RPMI8226 (cell line): ENCODE measurements at regions not wholly inside any gene's neighbourhood (a gene's known extent, or its start where the extent isn't known, plus 50 kb on each side); places are given as distances from the start of the nearest gene placed in this dataset.

Source experiments
- DNase-seq: peaks from one replicate; pipeline ENCODE4 v3.0.0-alpha.2; 2015

DNA sequence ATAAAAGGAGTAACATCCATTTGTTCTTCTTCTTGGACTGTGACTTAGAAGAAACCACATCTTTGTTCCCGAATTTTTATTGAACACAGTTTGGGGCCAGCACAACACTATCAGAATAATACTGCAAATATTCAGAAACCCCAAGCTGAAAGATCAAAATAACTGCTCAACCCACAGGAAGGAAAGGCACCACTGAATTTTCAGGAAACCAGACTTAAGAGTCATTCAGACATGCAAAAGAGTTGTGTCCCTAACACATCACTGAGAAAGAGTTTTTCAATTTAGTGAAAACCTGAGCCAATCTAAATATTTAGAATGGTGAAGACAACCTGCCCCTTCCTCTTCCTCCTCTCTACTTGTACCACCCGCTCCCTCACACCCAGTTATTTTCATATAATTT is 295.0 kb upstream of the RORA start:
- no peak for DNase-seq

DNA sequence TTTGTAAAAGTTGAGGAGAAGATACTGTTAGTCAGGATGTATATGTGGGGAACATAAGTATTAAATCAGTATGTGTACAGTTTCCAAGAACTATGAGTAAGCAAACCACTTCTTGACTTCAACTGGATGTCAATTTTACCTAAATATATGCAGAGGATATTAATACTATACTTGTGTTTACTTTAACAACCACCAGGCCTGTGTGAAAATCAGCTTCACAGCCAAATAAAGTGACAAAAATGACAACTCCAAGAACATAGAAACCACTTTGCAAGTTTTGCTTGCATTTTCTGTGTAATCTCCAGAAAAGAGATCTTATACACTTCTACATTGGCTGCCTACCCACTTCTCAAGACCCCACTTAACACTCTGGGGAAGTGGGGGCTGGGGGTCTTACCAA is 293.3 kb upstream of the RORA start:
- no peak for DNase-seq

DNA sequence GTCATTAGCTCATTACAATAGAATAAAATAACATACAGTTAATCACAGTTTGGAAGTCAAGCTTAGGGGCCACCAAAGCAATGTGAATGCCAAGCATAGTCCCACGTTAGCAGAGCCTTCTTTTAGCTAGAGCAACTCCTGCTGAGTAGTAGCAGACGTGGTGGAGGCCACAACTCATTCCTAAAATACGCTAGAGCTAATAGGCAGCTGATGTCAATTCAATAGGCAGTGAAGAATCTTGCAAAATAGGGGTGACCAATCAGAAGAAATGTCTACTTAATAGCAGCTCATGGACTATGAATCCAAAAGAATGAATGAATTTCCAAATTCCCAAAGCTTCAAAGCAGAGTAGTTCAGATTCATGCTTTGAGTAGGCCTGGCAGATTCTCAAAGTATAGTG is 292.9 kb upstream of the RORA start:
- DNase-seq, result no peak

DNA sequence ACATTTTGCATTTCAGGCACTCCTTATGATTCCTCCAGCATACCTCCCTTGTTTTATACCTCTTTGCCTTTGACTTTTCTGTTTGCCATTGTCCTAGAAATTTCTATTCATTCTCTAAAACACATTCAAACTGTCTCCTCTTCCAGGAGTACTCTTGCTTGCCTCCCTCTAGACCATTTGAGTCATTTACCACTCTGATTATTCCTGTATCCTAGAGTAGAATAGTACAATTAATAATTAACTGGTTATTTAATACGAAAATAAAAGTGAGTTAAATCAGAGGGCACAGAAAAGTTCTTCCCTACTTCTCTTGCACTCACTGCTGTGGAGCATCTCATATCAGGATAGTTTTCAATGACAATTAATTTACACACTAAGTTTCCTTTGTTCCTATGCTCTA is 290.2 kb upstream of the RORA start:
- DNase-seq, result no peak

DNA sequence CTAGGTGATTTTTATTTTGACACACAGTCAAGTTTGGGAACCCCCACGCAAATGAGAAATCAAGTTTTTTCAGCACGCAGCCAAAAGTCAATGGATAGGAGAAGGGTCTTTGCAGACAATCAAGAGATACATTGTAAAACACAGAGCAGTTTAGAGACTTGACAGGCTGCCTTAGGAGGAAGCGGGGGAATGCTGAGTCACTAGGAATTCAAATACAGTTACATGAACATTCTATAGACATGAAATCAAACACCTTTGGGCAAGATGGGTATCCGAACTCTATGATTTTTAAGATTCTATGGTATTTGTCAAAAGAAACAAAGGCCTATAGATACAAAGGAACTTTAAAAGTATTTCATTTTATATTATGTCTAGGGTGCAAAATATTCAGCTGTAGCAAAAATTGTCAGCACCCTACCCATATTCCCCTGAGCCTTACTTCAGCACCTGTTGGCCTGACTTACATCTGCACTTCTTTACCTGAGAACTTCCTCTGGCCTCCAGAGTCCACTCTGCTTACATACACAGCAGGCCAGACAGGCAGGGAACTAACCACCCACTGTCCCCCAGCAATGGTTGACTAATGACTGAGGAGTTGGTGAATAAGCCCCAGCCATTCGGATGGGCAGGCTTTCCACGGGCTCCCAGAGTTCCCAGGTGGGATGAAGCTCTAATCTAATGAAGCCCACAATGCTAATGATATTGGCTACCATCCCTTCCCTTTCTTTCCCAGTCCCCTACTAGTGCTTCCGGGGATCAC is 289.3 kb upstream of the RORA start:
- no peak for DNase-seq

DNA sequence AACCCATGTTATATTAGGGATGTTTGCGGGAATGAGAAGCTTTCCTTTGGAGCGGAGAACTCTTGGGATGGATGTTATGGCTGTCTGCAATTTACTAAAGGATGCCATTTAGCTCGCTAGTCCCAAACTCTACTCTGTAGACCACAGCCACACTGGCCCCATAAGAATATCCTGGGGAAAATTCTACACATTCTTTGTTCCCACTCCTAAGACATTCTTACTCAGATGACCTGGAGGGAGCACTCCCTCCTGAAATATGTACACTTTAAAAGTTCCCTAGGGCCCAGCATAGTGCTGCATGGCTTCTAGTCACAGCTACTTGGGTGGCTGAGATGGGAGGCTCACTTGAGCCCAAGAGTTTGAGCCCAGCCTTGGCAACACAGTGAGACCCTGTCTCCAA is 288.7 kb upstream of the RORA start:
- no peak for DNase-seq

DNA sequence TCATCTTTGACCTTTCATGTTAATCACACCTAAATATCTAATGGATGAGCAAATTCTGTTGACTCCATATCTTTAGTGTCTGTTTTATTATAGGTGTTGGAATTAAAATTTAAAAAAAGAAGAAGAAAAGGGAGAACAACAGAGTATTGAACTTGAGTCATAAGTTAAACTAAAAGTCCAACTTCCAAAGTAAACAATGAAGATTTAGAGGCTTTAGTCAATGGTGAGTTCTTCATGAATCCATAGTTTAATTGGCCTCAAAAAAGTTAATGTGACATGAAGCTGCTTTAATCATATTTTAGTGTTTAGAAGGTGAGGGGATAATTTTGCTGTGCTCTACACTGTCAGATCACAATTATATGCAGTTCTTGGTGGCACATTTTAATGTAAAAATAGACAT is 288.2 kb upstream of the RORA start:
- DNase-seq, result no peak

DNA sequence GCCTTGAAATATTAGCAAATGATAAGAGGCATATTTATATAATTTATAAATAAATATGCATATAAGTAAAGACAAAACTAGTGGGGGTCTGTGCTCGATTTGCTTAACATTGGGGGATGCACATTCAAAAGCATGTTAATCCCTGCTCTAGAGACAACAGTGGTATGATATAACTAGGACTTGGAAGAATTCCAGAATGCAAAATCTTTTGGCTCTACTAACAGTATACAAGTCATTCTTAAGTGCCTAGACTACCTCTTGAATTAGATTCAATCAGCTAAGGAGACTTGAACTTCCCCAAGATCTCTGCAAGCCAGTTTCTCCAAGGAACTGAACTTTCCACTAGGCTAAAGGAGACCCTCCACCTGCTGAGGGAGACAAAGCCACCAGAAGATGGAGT is 282.7 kb upstream of the RORA start:
- no peak for DNase-seq

DNA sequence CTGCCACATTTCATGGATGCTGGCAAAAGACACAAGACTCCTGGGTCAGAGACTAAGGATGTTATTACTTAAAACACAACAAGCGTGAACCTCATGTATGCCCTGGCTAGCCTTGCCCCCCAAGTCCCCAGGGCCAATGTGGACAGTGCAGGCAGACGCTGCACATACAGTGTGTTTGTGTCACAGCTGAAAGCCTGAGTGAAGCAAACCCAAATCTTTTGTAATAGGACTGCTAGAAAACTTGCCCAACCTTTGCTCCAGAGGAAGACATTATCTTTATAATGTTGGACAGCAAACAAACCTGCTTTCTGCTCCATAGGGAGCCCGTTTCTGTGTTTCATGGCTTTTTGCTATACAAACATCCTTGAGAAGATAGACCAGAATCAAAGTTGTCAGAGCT is 282.0 kb upstream of the RORA start:
- no peak for DNase-seq

DNA sequence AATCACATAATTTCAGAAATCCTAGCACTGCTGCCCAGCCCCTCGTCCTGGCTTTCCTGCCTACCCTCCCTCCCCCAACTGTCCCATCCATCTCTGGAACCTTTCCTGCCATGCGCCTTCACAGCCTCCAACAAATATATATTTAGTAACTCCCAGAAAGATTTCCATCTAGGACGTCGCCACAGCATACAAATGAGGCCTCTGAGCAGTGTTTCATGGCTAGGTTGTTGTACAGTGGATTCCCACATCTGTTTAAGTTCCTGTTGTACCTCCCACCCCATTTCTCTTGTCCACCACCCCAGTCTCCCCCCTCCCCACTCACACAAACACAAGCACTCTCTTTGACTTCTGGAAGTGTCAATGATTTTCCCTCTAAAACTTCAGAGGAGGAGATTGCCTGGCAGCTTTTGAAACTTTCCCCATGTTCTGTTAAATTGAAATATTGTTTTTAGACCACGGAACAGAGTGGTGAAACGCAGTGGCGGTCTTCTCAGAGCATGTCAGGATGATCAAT is 280.3 kb upstream of the RORA start:
- no peak for DNase-seq

DNA sequence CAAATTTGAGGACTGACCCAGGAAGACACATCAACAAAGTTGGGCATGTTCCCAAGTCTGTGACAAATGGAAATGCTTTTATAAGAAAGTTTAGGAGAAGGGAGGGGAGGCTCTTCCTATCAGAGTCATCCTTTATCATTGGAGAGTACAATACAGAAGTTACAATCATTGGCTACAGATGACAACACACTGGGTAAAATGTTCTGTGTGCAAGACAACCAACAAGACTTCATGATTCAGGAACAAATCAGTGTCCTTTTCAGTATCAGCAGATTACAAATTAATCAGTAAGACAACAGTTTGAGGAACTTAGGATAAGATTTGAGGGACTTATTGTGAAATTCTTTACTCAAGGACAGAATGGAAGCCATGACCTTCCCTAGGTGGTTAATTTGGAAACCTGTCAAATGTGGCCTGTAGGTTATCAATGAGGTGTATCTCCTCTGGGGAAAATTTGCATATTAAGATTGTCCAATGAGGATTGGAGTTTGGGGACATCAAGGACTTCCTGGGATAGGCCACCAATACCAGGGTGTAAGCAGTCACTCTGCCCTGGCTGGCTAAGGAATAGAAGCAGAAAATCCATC is 274.4 kb upstream of the RORA start:
- no peak for DNase-seq

DNA sequence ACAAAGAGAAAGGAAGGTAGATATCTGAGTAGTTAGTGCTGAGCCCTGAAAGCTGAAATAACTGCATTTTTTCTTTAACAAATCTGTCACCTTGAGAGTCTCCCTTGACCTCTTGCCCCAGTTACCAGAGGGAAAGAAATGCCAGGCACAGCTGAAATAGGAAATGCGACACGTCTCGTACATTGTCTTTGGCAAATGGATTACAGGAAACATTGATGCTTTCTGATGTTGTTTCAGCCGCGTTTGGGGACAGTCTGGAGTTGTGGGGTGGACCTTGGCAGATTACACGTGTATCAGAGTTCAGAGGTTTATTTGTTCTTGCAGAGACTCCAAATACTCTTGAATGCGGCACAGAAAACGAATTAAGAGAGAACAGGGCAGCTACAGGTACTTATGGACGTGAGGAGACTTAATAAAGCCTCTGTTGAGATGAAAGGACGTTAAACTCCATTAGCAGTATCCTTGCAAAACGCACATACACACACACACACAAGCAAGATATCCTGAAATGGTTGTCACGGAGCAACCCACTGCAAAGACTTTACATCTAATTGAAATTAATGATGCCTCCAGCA is 272.8 kb upstream of the RORA start:
- DNase-seq, result no peak

DNA sequence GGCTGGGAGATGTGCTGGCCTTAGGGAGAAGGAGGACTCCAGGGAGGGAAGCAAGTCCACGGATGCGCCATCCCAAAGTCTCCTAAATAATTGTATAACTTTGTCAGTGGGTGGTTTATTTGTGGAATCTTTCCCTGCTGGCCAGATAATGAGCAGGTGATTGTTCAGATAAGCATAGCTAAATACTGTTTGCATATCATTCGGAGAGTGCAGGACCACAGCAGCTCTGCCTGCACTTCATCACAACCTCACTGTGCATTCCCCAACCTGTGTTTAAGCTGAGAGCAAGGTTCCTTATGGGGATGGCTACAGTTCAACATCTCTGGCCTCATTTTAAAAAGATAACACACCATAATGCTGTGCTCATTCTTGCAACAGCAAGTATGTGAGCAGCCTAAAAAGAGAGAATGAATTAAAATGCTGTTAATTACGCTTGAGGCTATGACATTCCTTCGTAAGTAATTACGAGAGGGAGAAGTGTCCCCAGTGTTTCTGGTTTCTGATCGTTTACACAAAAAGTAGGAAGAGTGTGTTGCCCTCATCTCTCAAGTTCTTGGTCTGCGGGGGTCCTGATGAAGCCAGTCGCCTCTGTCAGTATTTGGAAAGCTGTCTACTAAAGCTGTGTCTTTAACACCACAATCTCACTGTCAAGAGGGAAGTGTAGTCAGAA is 272.0 kb upstream of the RORA start:
- DNase-seq, result no peak

DNA sequence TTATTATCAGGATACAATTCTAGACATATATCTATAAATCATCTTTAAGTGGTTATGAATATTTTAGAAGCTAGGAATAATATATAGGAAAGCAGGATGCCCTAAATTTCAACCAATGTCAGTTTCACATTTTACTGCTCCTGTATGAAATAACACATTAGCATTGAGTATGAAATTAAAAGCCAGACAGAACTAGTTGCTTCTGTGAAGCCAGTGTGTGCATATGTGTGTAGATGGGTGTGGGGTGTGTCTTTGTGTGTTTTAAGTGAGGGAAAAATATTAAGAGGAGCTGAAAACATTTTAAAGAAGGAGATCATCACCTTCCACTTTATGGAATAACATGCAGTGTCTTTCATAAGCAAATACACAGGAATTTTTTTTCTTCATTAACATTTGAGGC is 271.4 kb upstream of the RORA start:
- no peak for DNase-seq

DNA sequence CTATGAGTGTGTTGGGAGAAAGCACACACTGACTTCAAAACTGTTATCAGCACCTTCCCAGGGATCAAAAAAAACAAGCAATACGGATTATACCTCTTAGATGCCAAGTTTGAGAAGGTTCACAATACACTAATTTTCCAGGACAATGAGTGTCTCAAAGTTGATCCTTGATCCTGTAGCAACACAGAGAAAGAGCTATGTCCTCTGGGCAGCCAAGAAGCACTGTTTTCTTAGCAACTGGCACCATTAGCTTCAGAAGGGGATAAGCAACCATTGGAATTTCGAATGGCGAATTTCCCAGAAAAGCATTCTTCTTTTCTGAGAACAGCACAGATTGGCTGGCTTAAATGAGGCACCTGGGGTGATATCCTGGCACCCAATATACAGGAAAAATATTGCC is 270.3 kb upstream of the RORA start:
- no peak for DNase-seq

DNA sequence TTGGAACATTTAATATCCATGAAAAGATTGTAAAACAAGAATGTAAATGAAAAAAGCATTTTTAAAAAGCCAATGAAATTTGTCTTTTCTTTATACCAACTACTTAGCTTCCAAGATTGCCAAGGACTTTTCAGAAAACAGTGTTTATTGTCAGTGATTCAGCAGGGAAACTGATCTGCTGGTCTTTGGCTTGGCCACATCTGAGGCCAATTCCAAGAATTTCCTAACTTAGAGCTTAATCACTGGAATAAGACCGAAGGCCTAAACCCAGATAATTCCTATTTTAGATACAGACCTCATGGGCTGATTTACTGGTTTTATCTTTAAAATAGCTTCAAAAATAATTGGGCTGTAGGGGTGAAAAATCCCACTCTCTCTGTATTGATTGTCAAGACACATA is 260.5 kb upstream of the RORA start:
- DNase-seq, result no peak

DNA sequence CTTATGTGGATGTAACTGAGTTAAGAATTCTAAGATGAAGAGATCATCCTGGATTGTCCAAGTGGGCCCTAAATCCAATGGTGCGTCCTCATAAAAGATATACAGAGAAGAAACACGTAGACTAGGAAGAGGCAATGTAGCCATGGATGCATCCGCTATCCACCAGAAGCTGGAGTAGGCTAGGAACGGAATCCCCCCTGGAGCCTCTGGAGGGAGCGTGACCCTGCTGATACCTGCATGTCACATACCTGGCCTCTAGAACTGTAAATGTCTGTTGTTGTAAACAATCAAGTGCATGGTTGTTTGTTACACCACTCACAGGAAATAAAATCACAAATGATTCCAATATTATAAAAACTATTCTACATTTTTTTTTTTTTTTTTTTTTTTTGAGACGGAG is 254.5 kb upstream of the RORA start:
- no peak for DNase-seq

DNA sequence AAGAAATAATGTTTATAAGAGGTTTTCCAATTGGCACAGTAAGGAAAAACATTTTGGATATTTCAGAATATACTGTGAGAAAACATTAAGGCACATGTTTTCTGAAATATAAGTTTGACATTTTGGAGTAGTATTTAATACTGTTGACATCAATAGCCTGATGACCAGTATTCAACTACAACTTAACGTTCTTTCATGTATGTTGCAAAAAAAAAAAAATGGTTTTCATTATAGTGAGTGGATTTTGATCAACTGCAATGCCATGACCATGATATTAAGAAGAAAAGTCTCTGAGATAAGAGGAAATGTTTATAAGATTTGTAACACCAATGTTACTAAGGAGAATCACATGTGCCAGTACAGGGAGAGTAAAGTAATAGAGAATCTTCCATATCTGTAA is 252.8 kb upstream of the RORA start:
- DNase-seq, result no peak

DNA sequence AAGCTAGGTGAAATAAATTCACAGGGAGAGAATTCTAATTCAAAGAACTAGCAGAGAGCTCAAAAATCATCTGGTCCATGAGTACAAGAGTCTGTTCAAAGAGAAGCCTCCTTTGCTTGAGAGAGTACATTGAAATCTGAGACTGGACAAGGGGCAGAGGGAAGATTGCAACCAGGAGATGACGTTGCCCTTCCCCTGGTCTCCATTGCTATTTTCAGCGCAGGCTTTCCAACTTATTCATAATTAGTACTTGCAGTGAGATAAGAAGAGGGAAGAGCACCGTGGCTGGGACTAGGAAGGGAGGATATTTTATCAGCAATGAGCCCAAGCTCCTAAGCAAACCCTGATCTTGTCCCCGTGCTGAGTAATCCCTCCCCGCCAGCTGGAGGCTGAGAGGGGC is 251.8 kb upstream of the RORA start:
- DNase-seq, result no peak

DNA sequence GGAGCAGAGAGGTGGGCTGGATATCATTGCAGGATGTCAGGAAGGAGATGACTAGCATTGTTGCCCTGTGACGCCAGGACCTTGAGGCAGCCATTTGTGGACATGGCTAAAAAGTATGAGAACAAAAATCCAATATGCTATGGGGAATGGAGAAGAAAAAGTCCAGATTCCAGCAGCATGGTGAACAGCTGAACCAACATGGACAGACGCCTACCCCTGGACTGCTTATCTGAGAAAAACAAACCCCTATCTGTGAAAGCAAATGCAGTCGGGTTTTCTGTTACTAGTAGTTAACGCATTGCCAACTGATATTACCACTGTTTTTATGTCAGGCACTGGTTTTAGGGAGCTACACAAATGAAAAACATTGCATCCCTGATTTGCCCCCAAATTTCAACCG is 251.2 kb upstream of the RORA start:
- DNase-seq, result no peak

DNA sequence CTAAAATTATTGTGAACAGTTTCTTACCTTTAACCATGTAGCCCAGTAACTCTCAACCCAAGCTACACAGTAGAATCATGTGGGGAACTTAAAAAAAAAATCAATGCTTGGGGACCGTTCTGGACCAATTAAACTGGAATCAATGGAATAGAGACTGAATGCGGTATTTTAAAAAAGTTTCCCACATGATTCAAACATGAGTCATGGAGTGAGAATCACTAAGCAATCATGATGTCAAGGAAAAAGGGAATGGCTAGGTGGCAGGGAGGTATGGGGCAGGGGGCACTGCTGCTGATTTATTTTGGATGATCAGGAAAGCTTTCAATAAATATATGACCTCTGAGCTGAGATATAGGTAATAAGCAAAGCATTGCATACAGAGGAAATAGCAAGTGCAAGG is 250.5 kb upstream of the RORA start:
- no peak for DNase-seq

DNA sequence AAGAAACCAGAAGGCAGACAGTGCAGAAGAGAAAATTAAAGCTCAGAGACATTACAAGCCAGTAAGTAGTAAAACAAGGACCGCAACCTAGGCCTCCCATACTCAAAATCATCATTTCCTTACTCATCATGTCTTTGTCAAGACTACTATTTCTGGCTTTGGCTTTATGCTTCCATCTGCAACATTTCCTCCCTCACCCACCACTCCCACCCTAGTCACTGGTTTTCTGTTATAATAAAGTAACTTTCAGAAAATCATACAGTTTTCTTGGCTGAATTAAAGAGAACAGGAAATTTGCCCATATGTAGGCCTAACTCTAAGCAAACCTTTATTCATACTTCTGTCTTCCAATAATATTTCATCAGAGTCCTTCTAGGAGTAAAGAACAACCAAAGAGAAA is 247.6 kb upstream of the RORA start:
- no peak for DNase-seq

DNA sequence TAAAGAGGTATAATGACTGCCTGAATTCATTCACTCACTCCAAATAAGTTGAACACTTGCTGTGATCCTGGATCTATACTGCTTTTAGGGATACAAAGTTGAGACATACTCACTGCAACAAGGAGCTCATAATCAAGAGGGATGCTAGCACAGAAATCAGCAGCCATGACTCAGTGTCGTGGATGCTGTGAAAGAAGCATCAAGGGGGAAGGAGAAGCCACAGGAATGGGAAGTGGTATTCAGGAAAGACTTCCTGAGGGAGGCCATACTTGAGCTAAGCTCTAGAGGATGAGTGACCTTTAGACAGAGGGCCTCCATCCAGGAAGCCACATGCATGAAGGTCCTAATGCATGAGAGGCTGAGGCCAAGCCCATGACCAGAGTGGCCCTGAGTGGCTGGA is 245.7 kb upstream of the RORA start:
- no peak for DNase-seq

DNA sequence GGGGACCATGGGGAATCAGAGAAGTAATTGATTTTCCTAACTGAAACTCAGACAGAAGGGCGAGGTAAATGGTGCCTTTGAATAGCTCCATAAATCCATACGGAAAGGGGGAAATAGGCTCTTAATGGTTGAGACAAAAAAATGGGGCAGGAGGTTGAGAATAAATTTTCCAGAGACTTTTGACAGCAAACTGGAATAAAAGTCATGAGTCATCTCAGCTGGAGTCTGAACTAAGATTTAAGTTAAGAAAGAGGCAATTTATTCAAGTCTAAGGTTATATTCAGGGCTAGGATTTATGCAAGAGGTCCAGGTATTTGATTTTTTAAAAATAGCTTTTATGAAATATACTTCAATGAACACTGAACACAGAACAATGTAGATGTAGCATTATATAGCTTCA is 238.7 kb upstream of the RORA start:
- no peak for DNase-seq
